GM21737 (cell line): ENCODE measurements at regions not wholly inside any gene's neighbourhood (a gene's known extent, or its start where the extent isn't known, plus 50 kb on each side); places are given as distances from the start of the nearest gene placed in this dataset.

Experiments used
- ATAC-seq: cut with Tn5 transposase; IDR thresholded peaks from one replicate; pipeline ENCODE4 v1.9.1; 2021; ENCODE audit warnings: mild to moderate bottlenecking, moderate library complexity; ENCODE audit not compliant: unreplicated experiment

- no peak for ATAC-seq
Measured at GRCh38 chr5:165903835-165904234, 2387.6 kb upstream of the WWC1 start.

- ATAC-seq: no peak
Measured at GRCh38 chr5:165906871-165907270, 2384.6 kb upstream of the WWC1 start.

GRCh38 chr5:165913059-165913458 lies 2378.4 kb upstream of the WWC1 start:
- ATAC-seq: no peak

- ATAC-seq: no peak
Measured at GRCh38 chr5:165914456-165914855, 2377.0 kb upstream of the WWC1 start.

- ATAC-seq: no peak
Measured at GRCh38 chr5:165919196-165919595, 2372.2 kb upstream of the WWC1 start.

- no peak for ATAC-seq
Measured at GRCh38 chr5:165920655-165921054, 2370.8 kb upstream of the WWC1 start.

- no peak for ATAC-seq
Measured at GRCh38 chr5:165928971-165929370, 2362.5 kb upstream of the WWC1 start.

- ATAC-seq: no peak
Measured at GRCh38 chr5:165940541-165940940, 2350.9 kb upstream of the WWC1 start.

GRCh38 chr5:165956854-165957253 lies 2334.6 kb upstream of the WWC1 start:
- ATAC-seq: no peak

- ATAC-seq: no peak
Measured at GRCh38 chr5:165981671-165982070, 2309.8 kb upstream of the WWC1 start.

- no peak for ATAC-seq
Measured at GRCh38 chr5:165996201-165996875, 2295.1 kb upstream of the WWC1 start.

- no peak for ATAC-seq
Measured at GRCh38 chr5:165999693-166000320, 2291.6 kb upstream of the WWC1 start.

GRCh38 chr5:166004006-166004405 lies 2287.4 kb upstream of the WWC1 start:
- ATAC-seq: no peak

- no peak for ATAC-seq
Measured at GRCh38 chr5:166013415-166013814, 2278.0 kb upstream of the WWC1 start.

GRCh38 chr5:166014256-166014655 lies 2277.2 kb upstream of the WWC1 start:
- ATAC-seq: no peak

GRCh38 chr5:166018716-166019115 lies 2272.7 kb upstream of the WWC1 start:
- no peak for ATAC-seq

- no peak for ATAC-seq
Measured at GRCh38 chr5:166022065-166022464, 2269.4 kb upstream of the WWC1 start.

GRCh38 chr5:166024970-166025369 lies 2266.5 kb upstream of the WWC1 start:
- no peak for ATAC-seq

GRCh38 chr5:166027582-166027981 lies 2263.9 kb upstream of the WWC1 start:
- ATAC-seq: no peak

- ATAC-seq: no peak
Measured at GRCh38 chr5:166031926-166032325, 2259.5 kb upstream of the WWC1 start.

- no peak for ATAC-seq
Measured at GRCh38 chr5:166032601-166033000, 2258.8 kb upstream of the WWC1 start.

- ATAC-seq: no peak
Measured at GRCh38 chr5:166045961-166046360, 2245.5 kb upstream of the WWC1 start.

- ATAC-seq: no peak
Measured at GRCh38 chr5:166046956-166047355, 2244.5 kb upstream of the WWC1 start.
